Ascending aorta (tissue), 2 donors: ENCODE measurements at regions not wholly inside any gene's neighbourhood (a gene's known extent, or its start where the extent isn't known, plus 50 kb on each side); places are given as distances from the start of the nearest gene placed in this dataset.

Experiments
- DNase-seq, 2 donors: peaks; one replicate each; pipeline ENCODE4 v3.0.0-alpha.2; 2019; ENCODE audit warnings: low spot score in 2 of 2
- H3K27ac ChIP-seq, 2 donors: fragments of 200-600 bp; sonication (generic); one replicate each; pipeline ENCODE4 v1.5.1; 2016 to 2017; ENCODE audit warnings: mild to moderate bottlenecking in 1 of 2
- H3K27me3 ChIP-seq: fragments of 200-600 bp; sonication (generic); one replicate; pipeline ENCODE4 v1.5.1; 2017
- H3K36me3 ChIP-seq, 2 donors: fragments of 200-600 bp; sonication (generic); one replicate each; pipeline ENCODE4 v1.5.1; 2016
- H3K4me1 ChIP-seq, 2 donors: fragments of 200-600 bp; sonication (generic); one replicate each; pipeline ENCODE4 v1.5.1; 2016 to 2017; ENCODE audit warnings: mild to moderate bottlenecking in 1 of 2
- H3K4me3 ChIP-seq, 2 donors: fragments of 200-600 bp; sonication (generic); one replicate each; pipeline ENCODE4 v1.5.1; 2016 to 2017; ENCODE audit warnings: mild to moderate bottlenecking in 1 of 2
- H3K9me3 ChIP-seq, 2 donors: fragments of 200-600 bp; sonication (generic); one replicate each; pipeline ENCODE4 v1.5.1; 2016
- CTCF ChIP-seq, 3 experiments: fragments of 200-600 bp in 2 of 3; fragments of 450-650 bp in 1 of 3; sonication (generic) in 2 of 3; IDR thresholded peaks; one replicate each; pipeline ENCODE4 v1.5.1; 2016 to 2019; ENCODE audit warnings: antibody characterized with exemption in 3 of 3, mild to moderate bottlenecking in 1 of 3, moderate library complexity in 1 of 3
- intact Hi-C: fragments of 100-400 bp; cut with DNase I; formaldehyde crosslinking; loops from one replicate; pipeline ENCODE4 v1.15.1; 2023

GRCh38 chr10:3666525-3667302, 118.3 kb downstream of the KLF6 start:
- DNase-seq: no peak
- H3K36me3 ChIP-seq: no peaks in the 10 kb centered on the region
- H3K9me3 ChIP-seq: no peaks in the 10 kb centered on the region
- intact Hi-C loops: no loop called here
- H3K4me3 ChIP-seq: no peak overlapping the region
- TF ChIP-seq CTCF (IDR thresholded peaks at IDR 0.05): no peak
- H3K4me1 ChIP-seq: no peaks in the 10 kb centered on the region
- no peak overlapping the region for H3K27ac ChIP-seq
- H3K27me3 ChIP-seq: no peaks in the 10 kb centered on the region

GRCh38 chr10:3665316-3665908, 119.6 kb downstream of the KLF6 start:
- Histone ChIP-seq H3K4me3 (no peak overlapping the region), H3K27ac (no peak overlapping the region), H3K27me3 (no peaks in the 10 kb centered on the region), H3K4me1 (no peaks in the 10 kb centered on the region), H3K9me3 (no peaks in the 10 kb centered on the region), H3K36me3 (no peaks in the 10 kb centered on the region)
- no peak for DNase-seq
- intact Hi-C loops: no loop called here
- TF ChIP-seq CTCF (IDR thresholded peaks at IDR 0.05): no peak

GRCh38 chr10:3662775-3663174, 122.2 kb downstream of the KLF6 start:
- no peak for TF ChIP-seq CTCF (IDR thresholded peaks at IDR 0.05)
- no peaks in the 10 kb centered on the region for H3K9me3 ChIP-seq
- intact Hi-C loops: no loop called here
- no peaks in the 10 kb centered on the region for H3K4me1 ChIP-seq
- H3K27me3 ChIP-seq: no peaks in the 10 kb centered on the region
- H3K27ac ChIP-seq: no peak overlapping the region
- H3K4me3 ChIP-seq: no peak overlapping the region
- H3K36me3 ChIP-seq: no peaks in the 10 kb centered on the region
- DNase-seq: no peak

- no peaks in the 10 kb centered on the region for H3K9me3 ChIP-seq
- no peaks in the 10 kb centered on the region for H3K36me3 ChIP-seq
- no peak overlapping the region for H3K27ac ChIP-seq
- H3K4me3 ChIP-seq: no peak overlapping the region
- no peak for TF ChIP-seq CTCF (IDR thresholded peaks at IDR 0.05)
- intact Hi-C loops: no loop called here
- H3K27me3 ChIP-seq: no peaks in the 10 kb centered on the region
- H3K4me1 ChIP-seq: no peaks in the 10 kb centered on the region
- DNase-seq: no peak
Measured at GRCh38 chr10:3661271-3661670, 123.7 kb downstream of the KLF6 start.

- no peak for TF ChIP-seq CTCF (IDR thresholded peaks at IDR 0.05)
- Histone ChIP-seq H3K4me3 (no peak overlapping the region), H3K36me3 (no peaks in the 10 kb centered on the region), H3K27me3 (no peaks in the 10 kb centered on the region), H3K27ac (no peak overlapping the region), H3K9me3 (no peaks in the 10 kb centered on the region), H3K4me1 (no peaks in the 10 kb centered on the region)
- intact Hi-C loops: no loop called here
- no peak for DNase-seq
Measured at GRCh38 chr10:3660753-3661152, 124.3 kb downstream of the KLF6 start.
